HEK293T (cell line): ENCODE measurements at regions not wholly inside any gene's neighbourhood (a gene's known extent, or its start where the extent isn't known, plus 50 kb on each side); places are given as distances from the start of the nearest gene placed in this dataset.

Experiments used
- FOXM1 ChIP-seq: fragments of 450-650 bp; IDR thresholded peaks from 2 replicates; pipeline ENCODE4 v1.6.1; 2017; ENCODE audit warnings: mild to moderate bottlenecking, borderline replicate concordance
- ZNF384 ChIP-seq: fragments of 450-650 bp; IDR thresholded peaks from 2 replicates; pipeline ENCODE4 v1.6.1; 2016

DNA sequence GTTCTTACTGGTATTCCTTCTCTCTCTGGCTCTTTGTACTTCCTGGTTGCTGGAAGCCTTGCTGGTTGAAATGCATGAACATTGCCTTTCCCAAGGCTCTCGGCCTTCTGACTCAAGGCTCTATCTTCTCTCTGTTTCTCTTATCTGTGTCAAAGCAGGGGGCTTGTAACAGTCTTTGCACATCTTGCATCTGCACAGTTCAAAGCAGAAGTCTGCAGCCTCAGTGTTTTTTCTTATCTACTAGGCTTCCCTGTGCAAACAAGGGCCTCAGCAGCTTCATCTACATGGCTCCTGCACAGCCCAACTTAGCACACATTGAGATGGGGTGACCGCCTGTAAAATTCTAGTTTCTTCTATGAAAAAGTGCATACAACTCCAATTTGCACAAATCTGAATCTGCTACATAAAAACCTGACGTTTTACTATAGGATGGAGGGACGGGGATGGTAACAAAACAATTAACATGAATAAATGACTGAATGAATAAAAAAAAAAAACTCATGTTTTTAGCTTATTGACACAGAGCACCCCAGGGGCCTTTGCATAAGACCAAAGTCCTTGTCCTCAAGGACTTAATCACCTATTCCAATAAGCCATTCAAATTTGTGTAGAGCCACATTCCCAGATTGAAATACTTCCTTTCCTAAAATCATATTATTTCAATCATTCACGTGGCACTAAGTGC, 458.3 kb downstream of the LMO4 start:
- TF ChIP-seq FOXM1 (no peak), ZNF384 (no peak)
